ENCODE measurements at regions not wholly inside any gene's neighbourhood (a gene's known extent, or its start where the extent isn't known, plus 50 kb on each side); places are given as distances from the start of the nearest gene placed in this dataset.

- H3K9me3 ChIP-seq = no peaks in the 10 kb centered on the region
- no peak for DNase-seq
- no peaks in the 10 kb centered on the region for H3K4me1 ChIP-seq
- 91 to 100% methylated on average over 2 of the region's 2 CpGs for WGBS, 2 donors (ENCODE audit: low coverage in 1 of 2)
- TF ChIP-seq POLR2A (IDR thresholded peaks at IDR 0.05) (no peak), POLR2AphosphoS5 (IDR thresholded peaks at IDR 0.05) (no peak), EP300 (IDR thresholded peaks at IDR 0.05; ENCODE audit: low read depth) (no peak), CTCF (IDR thresholded peaks at IDR 0.05) (no peak)
- no peak overlapping the region for H3K4me3 ChIP-seq
- H3K27me3 ChIP-seq = no peaks in the 10 kb centered on the region
- peaks cover 0 to 3% (median 0%) of the 10 kb centered on the region in 4 donors for H3K36me3 ChIP-seq
- no peak overlapping the region for H3K27ac ChIP-seq
- intact Hi-C loops (cut with DNase I; ENCODE audit: low total_unique reads) = no loop called here
- in situ Hi-C loops (cut with MboI; ENCODE audit: low pct_ligation_motif_present in 1 of 4, low pct_unique_long_range_greater_than_20kb in 1 of 4, low sequenced_read_pairs in 3 of 4) = no loop called here
These were observed 101.5 kb upstream of the FBXO11 start for GRCh38 chr2:48007699-48008268.

- Histone ChIP-seq H3K4me3 (no peak overlapping the region), H3K4me1 (no peaks in the 10 kb centered on the region), H3K27ac (no peak overlapping the region), H3K9me3 (no peaks in the 10 kb centered on the region), H3K36me3 (peaks cover 0 to 3% (median 0%) of the 10 kb centered on the region in 4 donors), H3K27me3 (no peaks in the 10 kb centered on the region)
- DNase-seq = no peak
- TF ChIP-seq EP300 (IDR thresholded peaks at IDR 0.05; ENCODE audit: low read depth) = no peak
- TF ChIP-seq POLR2AphosphoS5 (IDR thresholded peaks at IDR 0.05) = no peak
- no peak for TF ChIP-seq POLR2A (IDR thresholded peaks at IDR 0.05)
- TF ChIP-seq CTCF (IDR thresholded peaks at IDR 0.05) = no peak
- intact Hi-C loops (cut with DNase I; ENCODE audit: low total_unique reads) = no loop called here
- 85 to 86% methylated on average over 2 of the region's 2 CpGs for WGBS, 2 donors (ENCODE audit: low coverage in 1 of 2)
- in situ Hi-C loops (cut with MboI; ENCODE audit: low pct_ligation_motif_present in 1 of 4, low pct_unique_long_range_greater_than_20kb in 1 of 4, low sequenced_read_pairs in 3 of 4) = no loop called here
These were observed 103.0 kb upstream of the FBXO11 start for GRCh38 chr2:48009256-48009655.

GRCh38 chr2:48015421-48015820 is 109.1 kb upstream of the FBXO11 start:
- intact Hi-C loops (cut with DNase I; ENCODE audit: low total_unique reads) = no loop called here
- Histone ChIP-seq H3K4me3 (no peak overlapping the region), H3K27ac (no peak overlapping the region), H3K4me1 (no peaks in the 10 kb centered on the region), H3K9me3 (no peaks in the 10 kb centered on the region), H3K27me3 (no peaks in the 10 kb centered on the region), H3K36me3 (peaks cover 0 to 3% (median 0%) of the 10 kb centered on the region in 4 donors)
- no peak for DNase-seq
- 76 to 83% methylated on average over 1 of the region's 1 CpG for WGBS, 2 donors (ENCODE audit: low coverage in 1 of 2)
- in situ Hi-C loops (cut with MboI; ENCODE audit: low pct_ligation_motif_present in 1 of 4, low pct_unique_long_range_greater_than_20kb in 1 of 4, low sequenced_read_pairs in 3 of 4) = no loop called here
- TF ChIP-seq POLR2AphosphoS5 (IDR thresholded peaks at IDR 0.05) (no peak), CTCF (IDR thresholded peaks at IDR 0.05) (no peak), EP300 (IDR thresholded peaks at IDR 0.05; ENCODE audit: low read depth) (no peak), POLR2A (IDR thresholded peaks at IDR 0.05) (no peak)

GRCh38 chr2:48016225-48017019 is 110.1 kb upstream of the FBXO11 start:
- Histone ChIP-seq H3K4me1 (no peaks in the 10 kb centered on the region), H3K4me3 (no peak overlapping the region), H3K36me3 (no peaks in the 10 kb centered on the region), H3K9me3 (no peaks in the 10 kb centered on the region), H3K27ac (no peak overlapping the region), H3K27me3 (no peaks in the 10 kb centered on the region)
- 70 to 100% methylated on average over 1 to 7 of the region's 7 CpGs for whole genome bisulfite sequencing, 2 donors (ENCODE audit: low coverage in 1 of 2)
- peak in 2 of 5 experiments; percentile 6 to 13 for TF ChIP-seq CTCF (IDR thresholded peaks at IDR 0.05)
- TF ChIP-seq POLR2A (IDR thresholded peaks at IDR 0.05) = no peak
- no peak for TF ChIP-seq EP300 (IDR thresholded peaks at IDR 0.05; ENCODE audit: low read depth)
- no peak for DNase-seq
- intact Hi-C loops (cut with DNase I; ENCODE audit: low total_unique reads) = no loop called here
- in situ Hi-C loops (cut with MboI; ENCODE audit: low pct_ligation_motif_present in 1 of 4, low pct_unique_long_range_greater_than_20kb in 1 of 4, low sequenced_read_pairs in 3 of 4) = no loop called here
